Hepatocyte (in vitro differentiated cells): ENCODE measurements at regions not wholly inside any gene's neighbourhood (a gene's known extent, or its start where the extent isn't known, plus 50 kb on each side); places are given as distances from the start of the nearest gene placed in this dataset.
"Not testable (repeated sequence)": the region's sequence is repeated elsewhere in the genome, so short reads cannot be mapped to it uniquely, and the experiment has no call there.

ENCODE experiments used
- DNase-seq: peaks from one replicate; pipeline ENCODE4 v3.0.0-alpha.2; 2016; ENCODE audit warnings: low spot score
- H2AFZ ChIP-seq: fragments of 200-600 bp; sonication (generic); 2 replicates; pipeline ENCODE4 v1.6.0; 2016; ENCODE audit warnings: antibody characterized with exemption, mild to moderate bottlenecking
- H3K27ac ChIP-seq: fragments of 200-600 bp; sonication (generic); 2 replicates; pipeline ENCODE4 v1.5.1; 2016; ENCODE audit warnings: mild to moderate bottlenecking
- H3K27me3 ChIP-seq: fragments of 200-600 bp; sonication (generic); 2 replicates; pipeline ENCODE4 v1.6.1; 2016
- H3K36me3 ChIP-seq: fragments of 200-600 bp; sonication (generic); replicated peaks from 2 replicates; pipeline ENCODE4 v1.5.1; 2016; ENCODE audit warnings: low read depth; ENCODE audit not compliant: insufficient read depth
- H3K4me1 ChIP-seq: fragments of 200-600 bp; sonication (generic); 2 replicates; pipeline ENCODE4 v1.5.1; 2016; ENCODE audit warnings: mild to moderate bottlenecking, moderate library complexity; ENCODE audit not compliant: insufficient read depth
- H3K4me2 ChIP-seq: fragments of 200-600 bp; sonication (generic); 2 replicates; pipeline ENCODE4 v1.6.0; 2016
- H3K4me3 ChIP-seq: fragments of 200-600 bp; sonication (generic); 2 replicates; pipeline ENCODE4 v1.5.1; 2016; ENCODE audit warnings: mild to moderate bottlenecking
- H3K79me2 ChIP-seq: fragments of 200-600 bp; sonication (generic); 2 replicates; pipeline ENCODE4 v1.6.0; 2017; ENCODE audit warnings: mild to moderate bottlenecking
- H3K9me2 ChIP-seq: fragments of 200-600 bp; sonication (generic); replicated peaks from 2 replicates; pipeline ENCODE4 v1.6.0; 2017; ENCODE audit warnings: mild to moderate bottlenecking; ENCODE audit not compliant: insufficient read depth
- H3K9me3 ChIP-seq: fragments of 200-600 bp; sonication (generic); 2 replicates; pipeline ENCODE4 v1.5.1; 2016; ENCODE audit warnings: low read depth, mild to moderate bottlenecking
- H4K20me1 ChIP-seq: fragments of 200-600 bp; sonication (generic); 2 replicates; pipeline ENCODE4 v1.6.0; 2016; ENCODE audit warnings: mild to moderate bottlenecking; ENCODE audit not compliant: insufficient read depth, poor library complexity, severe bottlenecking
- CTCF ChIP-seq: fragments of 200-600 bp; sonication (generic); IDR thresholded peaks from 2 replicates; pipeline ENCODE4 v1.5.1; 2016; ENCODE audit warnings: antibody characterized with exemption, mild to moderate bottlenecking; ENCODE audit not compliant: poor library complexity
- EZH2 ChIP-seq: fragments of 200-600 bp; sonication (generic); IDR thresholded peaks from 2 replicates; pipeline ENCODE4 v1.6.1; 2016; ENCODE audit warnings: antibody characterized with exemption, mild to moderate bottlenecking, borderline replicate concordance
- EZH2phosphoT487 ChIP-seq: fragments of 200-600 bp; sonication (generic); IDR thresholded peaks from one replicate; pipeline ENCODE4 v1.6.1; 2018; ENCODE audit warnings: antibody characterized with exemption, mild to moderate bottlenecking, low read depth, moderate library complexity; ENCODE audit not compliant: unreplicated experiment, severe bottlenecking
- WGBS: methylation state at CpG from one replicate; pipeline ENCODE4 v1.1.6; 2016; ENCODE audit warnings: low lambda C conversion rate; ENCODE audit errors: missing lambda C conversion rate; 5-methylcytosine and 5-hydroxymethylcytosine counted together

GRCh38 chr10:37003126-37003525, 122.3 kb upstream of the ANKRD30A start:
- H3K79me2 ChIP-seq: no peaks in the 10 kb centered on the region
- H4K20me1 ChIP-seq: no peaks in the 10 kb centered on the region
- no peaks in the 10 kb centered on the region for H3K36me3 ChIP-seq
- no peak overlapping the region for H3K4me3 ChIP-seq
- no peaks in the 10 kb centered on the region for H3K9me2 ChIP-seq
- H3K27ac ChIP-seq: no peak overlapping the region
- no peaks in the 10 kb centered on the region for H3K27me3 ChIP-seq
- no peak for TF ChIP-seq EZH2phosphoT487
- TF ChIP-seq EZH2: no peak
- no peak for TF ChIP-seq CTCF
- WGBS: 37% methylated on average over 2 of the region's 2 CpGs
- no peak overlapping the region for H2AFZ ChIP-seq
- no peaks in the 10 kb centered on the region for H3K4me1 ChIP-seq
- no peak for DNase-seq
- H3K4me2 ChIP-seq: no peak overlapping the region
- no peaks in the 10 kb centered on the region for H3K9me3 ChIP-seq

- H3K4me3 ChIP-seq, H3K27ac ChIP-seq, H4K20me1 ChIP-seq, H3K79me2 ChIP-seq, H3K9me2 ChIP-seq, H3K4me1 ChIP-seq, H3K9me3 ChIP-seq, H3K36me3 ChIP-seq, H3K27me3 ChIP-seq, H2AFZ ChIP-seq, H3K4me2 ChIP-seq, DNase-seq: not testable (repeated sequence)
- 87% methylated on average over 14 of the region's 14 CpGs for WGBS
These were observed 129.6 kb upstream of the ANKRD30A start for GRCh38 chr10:36995806-36996205.

- Histone ChIP-seq H3K4me1 (no peaks in the 10 kb centered on the region), H3K27ac (no peak overlapping the region), H3K36me3 (no peaks in the 10 kb centered on the region), H3K9me2 (no peaks in the 10 kb centered on the region), H3K9me3 (peaks cover 7% of the 10 kb centered on the region), H3K4me3 (no peak overlapping the region), H3K4me2 (no peak overlapping the region), H2AFZ (no peak overlapping the region), H3K27me3 (no peaks in the 10 kb centered on the region), H3K79me2 (no peaks in the 10 kb centered on the region), H4K20me1 (no peaks in the 10 kb centered on the region)
- WGBS: 84% methylated on average over 10 of the region's 10 CpGs
- TF ChIP-seq EZH2phosphoT487 (no peak), EZH2 (no peak), CTCF (no peak)
- DNase-seq: no peak
These were observed 130.5 kb upstream of the ANKRD30A start for GRCh38 chr10:36994886-36995285.

GRCh38 chr10:36989233-36989632, 136.2 kb upstream of the ANKRD30A start:
- Histone ChIP-seq H3K4me2 (no peak overlapping the region), H3K27ac (no peak overlapping the region), H3K27me3 (no peaks in the 10 kb centered on the region), H3K9me2 (no peaks in the 10 kb centered on the region), H3K4me1 (no peaks in the 10 kb centered on the region), H3K4me3 (no peak overlapping the region), H3K9me3 (peaks cover 7% of the 10 kb centered on the region), H2AFZ (no peak overlapping the region), H4K20me1 (no peaks in the 10 kb centered on the region), H3K36me3 (no peaks in the 10 kb centered on the region), H3K79me2 (no peaks in the 10 kb centered on the region)
- WGBS: 89% methylated on average over 9 of the region's 12 CpGs
- no peak for TF ChIP-seq EZH2phosphoT487
- TF ChIP-seq EZH2: no peak
- no peak for TF ChIP-seq CTCF
- no peak for DNase-seq
